ENCODE measurements at regions not wholly inside any gene's neighbourhood (a gene's known extent, or its start where the extent isn't known, plus 50 kb on each side); places are given as distances from the start of the nearest gene placed in this dataset.

- no peak for DNase-seq (ENCODE audit: low read depth)
- no peak overlapping the region for H3K4me3 ChIP-seq (ENCODE audit: low read depth, low read length)
- TF ChIP-seq CTCF (IDR thresholded peaks at IDR 0.05; ENCODE audit: insufficient read depth, low read depth, low read length) = no peak
Observed at GRCh38 chr1:99476058-99476457, 169.9 kb upstream of the PALMD start.

- peak; percentile 84 for TF ChIP-seq CTCF (IDR thresholded peaks at IDR 0.05; ENCODE audit: insufficient read depth, low read depth, low read length)
- peak; percentile 72 for DNase-seq (ENCODE audit: low read depth)
- H3K4me3 ChIP-seq (ENCODE audit: low read depth, low read length) = no peak overlapping the region
Observed at GRCh38 chr1:99481391-99481996, 164.4 kb upstream of the PALMD start.

GRCh38 chr1:99482286-99482685 lies 163.6 kb upstream of the PALMD start:
- no peak overlapping the region for H3K4me3 ChIP-seq (ENCODE audit: low read depth, low read length)
- DNase-seq (ENCODE audit: low read depth) = no peak
- TF ChIP-seq CTCF (IDR thresholded peaks at IDR 0.05; ENCODE audit: insufficient read depth, low read depth, low read length) = no peak

- no peak overlapping the region for H3K4me3 ChIP-seq (ENCODE audit: low read depth, low read length)
- no peak for TF ChIP-seq CTCF (IDR thresholded peaks at IDR 0.05; ENCODE audit: insufficient read depth, low read depth, low read length)
- DNase-seq (ENCODE audit: low read depth) = no peak
Observed at GRCh38 chr1:99482750-99483149, 163.2 kb upstream of the PALMD start.

- DNase-seq (ENCODE audit: low read depth) = peak; percentile 12
- TF ChIP-seq CTCF (IDR thresholded peaks at IDR 0.05; ENCODE audit: insufficient read depth, low read depth, low read length) = no peak
Observed at GRCh38 chr1:99490031-99490430, 155.9 kb upstream of the PALMD start.

GRCh38 chr1:99496067-99496466 lies 149.8 kb upstream of the PALMD start:
- no peak for DNase-seq (ENCODE audit: low read depth)
- no peak overlapping the region for H3K4me3 ChIP-seq (ENCODE audit: low read depth, low read length)

More at GRCh38 chr1:99490031-99490430, 155.9 kb upstream of the PALMD start:
- no peak overlapping the region for H3K4me3 ChIP-seq (ENCODE audit: low read depth, low read length)

More at GRCh38 chr1:99496067-99496466, 149.8 kb upstream of the PALMD start:
- TF ChIP-seq CTCF (IDR thresholded peaks at IDR 0.05; ENCODE audit: insufficient read depth, low read depth, low read length) = no peak

Data from fibroblast of villous mesenchyme (primary cell).